Fibroblast of mammary gland (primary cell): ENCODE measurements at regions not wholly inside any gene's neighbourhood (a gene's known extent, or its start where the extent isn't known, plus 50 kb on each side); places are given as distances from the start of the nearest gene placed in this dataset.

ENCODE experiments used
- DNase-seq: peaks from one replicate; pipeline ENCODE4 v3.0.0-alpha.2; 2010; ENCODE audit warnings: low read depth
- H3K4me3 ChIP-seq: 2 replicates; pipeline ENCODE4 v1.5.1; 2011; ENCODE audit warnings: low read depth, mild to moderate bottlenecking, low read length, moderate library complexity; ENCODE audit not compliant: control insufficient read depth
- TF ChIP-seq, protein P1 (sequence below): conservative IDR thresholded peaks from 2 replicates; pipeline ENCODE4 v1.5.1; 2011; ENCODE audit warnings: low read depth, low read length, inconsistent platforms; ENCODE audit not compliant: control insufficient read depth, insufficient read depth

DNA sequence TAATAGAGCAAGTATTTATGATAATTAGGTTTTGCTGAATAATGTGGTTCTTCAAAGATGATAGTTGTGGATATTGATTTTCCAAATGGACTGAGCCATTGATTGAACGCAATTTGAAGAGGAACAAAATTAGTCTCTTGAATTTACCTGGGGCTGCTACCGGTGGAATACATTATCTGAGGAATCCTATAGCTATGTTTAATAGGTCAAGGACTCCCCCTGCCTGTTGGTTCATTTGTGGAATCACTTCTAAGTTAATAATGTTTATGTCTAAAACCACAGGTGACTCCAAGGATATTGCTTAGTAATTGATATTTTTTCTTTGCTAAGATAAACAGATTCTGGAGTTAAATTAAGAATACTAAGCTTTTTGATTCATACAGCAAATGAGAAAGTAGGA is 576.0 kb upstream of the PABPC4L start:
- TF ChIP-seq, protein P1, sequence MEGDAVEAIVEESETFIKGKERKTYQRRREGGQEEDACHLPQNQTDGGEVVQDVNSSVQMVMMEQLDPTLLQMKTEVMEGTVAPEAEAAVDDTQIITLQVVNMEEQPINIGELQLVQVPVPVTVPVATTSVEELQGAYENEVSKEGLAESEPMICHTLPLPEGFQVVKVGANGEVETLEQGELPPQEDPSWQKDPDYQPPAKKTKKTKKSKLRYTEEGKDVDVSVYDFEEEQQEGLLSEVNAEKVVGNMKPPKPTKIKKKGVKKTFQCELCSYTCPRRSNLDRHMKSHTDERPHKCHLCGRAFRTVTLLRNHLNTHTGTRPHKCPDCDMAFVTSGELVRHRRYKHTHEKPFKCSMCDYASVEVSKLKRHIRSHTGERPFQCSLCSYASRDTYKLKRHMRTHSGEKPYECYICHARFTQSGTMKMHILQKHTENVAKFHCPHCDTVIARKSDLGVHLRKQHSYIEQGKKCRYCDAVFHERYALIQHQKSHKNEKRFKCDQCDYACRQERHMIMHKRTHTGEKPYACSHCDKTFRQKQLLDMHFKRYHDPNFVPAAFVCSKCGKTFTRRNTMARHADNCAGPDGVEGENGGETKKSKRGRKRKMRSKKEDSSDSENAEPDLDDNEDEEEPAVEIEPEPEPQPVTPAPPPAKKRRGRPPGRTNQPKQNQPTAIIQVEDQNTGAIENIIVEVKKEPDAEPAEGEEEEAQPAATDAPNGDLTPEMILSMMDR, result no peak
- no peak for DNase-seq
- H3K4me3 ChIP-seq, result no peak overlapping the region

DNA sequence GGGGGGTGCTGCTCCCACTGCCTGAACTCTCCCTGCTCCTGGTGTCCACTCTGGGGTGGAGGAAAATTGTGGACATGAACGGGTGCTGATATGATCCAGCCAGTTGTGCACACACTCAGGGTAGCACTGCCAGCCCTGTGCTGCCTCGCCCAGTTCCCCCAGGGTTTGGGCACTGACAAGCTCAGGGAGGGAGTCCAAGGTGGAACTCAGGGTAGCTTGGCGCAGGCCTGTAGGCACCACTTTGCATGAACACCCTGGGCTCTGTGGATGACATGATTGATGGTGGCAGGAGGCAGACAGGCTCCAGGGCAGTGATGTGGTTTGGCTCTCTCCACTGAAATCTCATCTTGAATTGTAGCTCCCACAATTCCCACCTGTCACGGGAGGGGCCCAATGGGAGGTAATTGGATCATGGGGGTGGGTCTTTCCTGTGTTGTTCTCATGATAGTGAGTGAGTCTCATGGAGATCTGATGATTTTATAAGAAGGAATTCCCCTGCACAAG is 572.0 kb upstream of the PABPC4L start:
- H3K4me3 ChIP-seq, result no peak overlapping the region
- DNase-seq, result no peak
- TF ChIP-seq, protein P1, result no peak

DNA sequence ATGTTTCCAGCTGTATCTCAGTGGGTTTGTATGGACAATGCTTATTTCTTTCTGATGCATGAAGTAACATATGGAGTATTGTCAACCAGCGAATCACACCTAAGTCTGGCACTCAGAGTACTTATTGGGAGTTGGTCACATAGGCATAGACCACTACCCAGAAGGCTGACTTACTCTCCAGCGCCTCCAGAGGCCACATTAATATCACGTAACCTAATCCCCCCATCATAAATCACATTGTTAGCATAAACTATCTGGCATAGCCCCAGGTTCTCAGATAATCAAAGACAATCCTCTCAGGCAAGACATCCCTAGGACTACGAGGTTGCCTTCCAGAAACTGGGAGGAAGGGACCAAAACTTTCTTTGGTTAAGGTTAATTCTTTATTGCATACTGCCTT is 560.5 kb upstream of the PABPC4L start:
- H3K4me3 ChIP-seq, result no peak overlapping the region
- TF ChIP-seq, protein P1, result no peak
- DNase-seq, result no peak

DNA sequence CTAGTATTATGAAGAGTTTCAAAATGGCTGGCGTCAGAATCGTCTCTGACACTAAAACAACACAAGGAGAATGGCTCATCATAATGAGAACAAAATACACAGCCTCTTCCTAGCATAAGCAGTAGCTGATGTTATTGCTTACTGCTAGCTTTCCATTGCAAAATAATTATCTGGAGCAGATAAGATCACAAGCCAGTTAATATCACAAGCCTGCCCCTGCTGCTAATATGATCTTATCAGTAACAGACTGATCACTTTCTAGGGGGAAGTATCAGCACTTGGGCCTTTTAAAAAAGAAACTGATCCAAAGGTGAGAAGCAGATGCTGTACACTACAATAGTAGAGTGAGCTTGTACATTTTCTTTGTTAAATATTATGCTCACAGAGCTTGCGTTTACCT is 554.8 kb upstream of the PABPC4L start:
- TF ChIP-seq, protein P1, result no peak
- H3K4me3 ChIP-seq, result no peak overlapping the region
- no peak for DNase-seq

DNA sequence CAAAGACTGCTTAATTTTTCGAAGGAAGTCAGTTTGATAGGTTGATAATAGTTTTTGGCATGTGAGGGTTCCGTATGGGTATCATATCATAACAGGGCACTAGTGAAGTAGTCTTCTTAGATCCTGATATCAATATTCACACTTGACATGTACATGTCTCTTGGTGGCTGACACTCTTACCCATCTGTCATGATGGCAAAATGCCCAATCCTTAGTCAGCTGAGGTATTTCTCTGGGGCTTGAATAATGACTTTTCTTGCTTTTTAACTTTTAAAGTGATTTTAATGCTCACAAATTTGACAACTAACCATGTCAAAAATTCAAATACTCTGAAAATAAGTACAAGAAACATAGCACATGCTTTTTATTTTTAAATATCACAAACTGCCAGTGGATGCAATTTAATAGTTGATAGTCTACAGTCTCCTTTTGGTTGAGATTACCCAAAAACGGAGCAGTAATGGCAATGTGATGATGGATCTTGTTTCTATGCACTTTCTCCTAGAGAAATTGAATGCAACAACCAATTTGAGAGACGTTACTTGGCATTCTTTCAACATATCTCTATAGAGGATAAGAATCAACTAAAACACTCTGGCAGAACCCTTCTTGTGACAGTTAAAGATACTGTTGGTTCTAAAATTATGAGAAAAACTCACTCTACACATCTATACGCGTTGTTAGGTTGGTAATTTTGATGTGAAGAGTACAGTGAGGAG is 552.9 kb upstream of the PABPC4L start:
- H3K4me3 ChIP-seq, result no peak overlapping the region
- DNase-seq, result no peak
- TF ChIP-seq, protein P1, result no peak

DNA sequence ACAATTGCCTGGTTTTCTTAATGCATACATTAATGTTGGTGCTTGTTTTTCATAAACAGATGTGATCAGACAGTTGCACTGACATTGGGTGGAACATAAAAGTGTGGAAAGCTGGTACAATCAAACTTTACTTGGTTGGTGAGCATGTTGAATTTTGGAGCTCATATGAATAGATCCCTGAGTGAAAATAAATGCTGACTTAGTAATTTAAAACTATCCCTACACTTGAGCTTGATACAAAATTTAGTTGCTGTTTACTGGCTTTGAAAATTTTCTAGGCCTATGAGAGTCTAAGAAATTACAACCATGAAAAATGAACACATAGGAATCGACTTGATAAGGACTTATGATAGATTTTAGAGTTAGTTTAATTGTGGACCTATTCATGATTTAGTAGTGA is 551.8 kb upstream of the PABPC4L start:
- DNase-seq, result no peak
- TF ChIP-seq, protein P1, result no peak
- no peak overlapping the region for H3K4me3 ChIP-seq
